Middle frontal gyrus (tissue), 1 donor: ENCODE measurements at regions not wholly inside any gene's neighbourhood (a gene's known extent, or its start where the extent isn't known, plus 50 kb on each side); places are given as distances from the start of the nearest gene placed in this dataset.

ENCODE experiments used
- DNase-seq: peaks from one replicate; pipeline ENCODE4 v3.0.0-alpha.2; 2015; ENCODE audit warnings: low spot score; ENCODE audit errors: extremely low spot score

- no peak for DNase-seq
These were observed 560.1 kb upstream of the FAT3 start for GRCh38 chr11:91664521-91664920.

GRCh38 chr11:91660036-91660435, 564.6 kb upstream of the FAT3 start:
- DNase-seq: no peak

GRCh38 chr11:91654686-91655085, 569.9 kb upstream of the FAT3 start:
- DNase-seq: no peak

GRCh38 chr11:91653079-91653754, 571.4 kb upstream of the FAT3 start:
- no peak for DNase-seq

GRCh38 chr11:91650802-91651201, 573.8 kb upstream of the FAT3 start:
- no peak for DNase-seq

- DNase-seq: no peak
These were observed 583.5 kb upstream of the FAT3 start for GRCh38 chr11:91641153-91641552.

- no peak for DNase-seq
These were observed 585.3 kb upstream of the FAT3 start for GRCh38 chr11:91639359-91639758.

- no peak for DNase-seq
These were observed 593.5 kb upstream of the FAT3 start for GRCh38 chr11:91630916-91631673.

GRCh38 chr11:91625495-91625894, 599.1 kb upstream of the FAT3 start:
- DNase-seq: no peak

- DNase-seq: no peak
These were observed 600.6 kb upstream of the FAT3 start for GRCh38 chr11:91624021-91624420.

- DNase-seq: no peak
These were observed 615.9 kb upstream of the FAT3 start for GRCh38 chr11:91608677-91609076.

- no peak for DNase-seq
These were observed 628.5 kb upstream of the FAT3 start for GRCh38 chr11:91596111-91596510.

GRCh38 chr11:91591021-91591420, 633.6 kb upstream of the FAT3 start:
- DNase-seq: no peak

- no peak for DNase-seq
These were observed 637.5 kb upstream of the FAT3 start for GRCh38 chr11:91587131-91587530.

GRCh38 chr11:91585035-91585801, 639.4 kb upstream of the FAT3 start:
- DNase-seq: no peak

- no peak for DNase-seq
These were observed 661.4 kb upstream of the FAT3 start for GRCh38 chr11:91563176-91563575.

GRCh38 chr11:91560434-91560833, 664.2 kb upstream of the FAT3 start:
- no peak for DNase-seq

GRCh38 chr11:91538065-91538464, 686.6 kb upstream of the FAT3 start:
- DNase-seq: no peak

- no peak for DNase-seq
These were observed 688.3 kb upstream of the FAT3 start for GRCh38 chr11:91536366-91536765.

- DNase-seq: no peak
These were observed 695.7 kb upstream of the FAT3 start for GRCh38 chr11:91528965-91529364.

- no peak for DNase-seq
These were observed 697.1 kb upstream of the FAT3 start for GRCh38 chr11:91527380-91528030.

GRCh38 chr11:91513734-91514133, 710.9 kb upstream of the FAT3 start:
- no peak for DNase-seq
